Ovary (tissue), 3 donors: ENCODE measurements at regions not wholly inside any gene's neighbourhood (a gene's known extent, or its start where the extent isn't known, plus 50 kb on each side); places are given as distances from the start of the nearest gene placed in this dataset.

ENCODE experiments used
- CTCF ChIP-seq, 3 donors: fragments of 450-650 bp in 2 of 3; fragments of 200-600 bp in 1 of 3; IDR thresholded peaks; one replicate each; pipeline versions ENCODE4 v1.5.1 to v1.8.0; 2016 to 2022; ENCODE audit warnings: antibody characterized with exemption in 3 of 3, mild to moderate bottlenecking in 1 of 3
- POLR2A ChIP-seq: fragments of 450-650 bp; IDR thresholded peaks from one replicate; pipeline ENCODE4 v1.6.1; 2017; ENCODE audit warnings: antibody characterized with exemption, mild to moderate bottlenecking, moderate library complexity
- donor health status: DM: no; HTN: no; CAD: no.

DNA sequence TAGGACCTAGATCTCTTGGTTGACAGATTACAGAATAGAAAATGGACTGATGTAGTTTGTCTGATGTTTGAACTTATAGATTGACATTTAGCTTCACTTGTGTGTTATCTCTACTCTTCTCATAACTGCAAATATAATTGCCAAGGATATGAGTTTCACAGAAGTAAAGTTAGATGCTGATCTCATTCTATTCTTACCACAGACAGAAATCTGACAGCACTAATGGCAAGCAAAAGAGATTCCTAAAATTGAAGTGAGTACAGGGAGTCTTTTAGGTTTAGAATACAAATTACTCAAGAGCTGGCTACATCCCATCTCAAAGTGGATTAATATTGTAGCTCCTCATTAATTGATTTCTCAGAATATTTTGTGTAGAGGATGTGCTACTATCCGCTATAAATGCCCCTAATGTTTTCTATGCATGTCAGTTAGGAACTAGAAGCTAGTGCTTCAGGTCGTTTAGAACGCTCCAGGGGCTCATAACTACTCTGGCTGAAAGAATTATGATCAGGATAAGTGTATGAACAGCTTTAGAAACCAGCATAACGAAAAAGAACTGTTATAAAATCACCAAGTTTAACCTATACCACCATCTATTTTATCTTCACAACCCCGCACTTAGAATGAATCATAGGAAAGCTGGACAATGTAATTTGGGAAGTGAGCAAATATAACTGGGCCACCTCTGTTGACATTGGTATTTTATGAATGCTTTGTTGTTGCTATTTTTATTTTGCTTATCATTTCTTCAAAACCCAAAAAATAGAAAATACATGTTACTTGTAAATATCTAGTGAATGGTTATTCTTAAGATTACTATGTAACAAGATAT, 378.8 kb upstream of the REG3G start:
- TF ChIP-seq CTCF (IDR thresholded peaks at IDR 0.05) (no peak), POLR2A (no peak)
